Stimulated activated CD4-positive, alpha-beta T cell treated with anti-CD3 and anti-CD28 coated beads, Interleukin-1b, Interleukin-23, amount 100 ng/mL, for 1 hour (primary cell): ENCODE measurements at regions not wholly inside any gene's neighbourhood (a gene's known extent, or its start where the extent isn't known, plus 50 kb on each side); places are given as distances from the start of the nearest gene placed in this dataset.
"Not testable (repeated sequence)": the region's sequence is repeated elsewhere in the genome, so short reads cannot be mapped to it uniquely, and the experiment has no call there.

Source experiments
- DNase-seq, 2 donors: peaks; one replicate each; pipeline ENCODE4 v3.0.0-alpha.2; 2020; ENCODE audit warnings: low read depth in 2 of 2

DNA sequence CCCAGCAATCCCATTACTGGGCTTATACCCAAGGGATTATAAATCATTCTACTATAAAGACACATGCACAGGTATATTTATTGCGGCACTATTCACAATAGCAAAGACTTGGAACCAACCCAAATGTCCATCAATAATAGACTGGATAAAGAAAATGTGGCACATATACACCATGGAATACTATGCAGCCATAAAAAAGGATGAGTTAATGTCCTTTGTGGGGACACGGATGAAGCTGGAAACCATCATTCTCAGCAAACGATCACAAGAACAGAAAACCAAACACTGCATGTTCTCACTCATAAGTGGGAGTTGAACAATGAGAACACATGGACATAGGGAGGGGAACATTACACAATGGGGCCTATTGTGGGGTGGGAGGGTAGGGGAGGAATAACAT, 224.4 kb upstream of the SERP2 start:
- DNase-seq, result not testable (repeated sequence)

GRCh38 chr13:44149821-44150220, 223.8 kb upstream of the SERP2 start:
- no peak for DNase-seq

GRCh38 chr13:44151474-44151873, 222.2 kb upstream of the SERP2 start:
- no peak for DNase-seq

GRCh38 chr13:44153496-44153895, 220.1 kb upstream of the SERP2 start:
- no peak for DNase-seq

GRCh38 chr13:44155422-44156293, 218.0 kb upstream of the SERP2 start:
- DNase-seq, result no peak

DNA sequence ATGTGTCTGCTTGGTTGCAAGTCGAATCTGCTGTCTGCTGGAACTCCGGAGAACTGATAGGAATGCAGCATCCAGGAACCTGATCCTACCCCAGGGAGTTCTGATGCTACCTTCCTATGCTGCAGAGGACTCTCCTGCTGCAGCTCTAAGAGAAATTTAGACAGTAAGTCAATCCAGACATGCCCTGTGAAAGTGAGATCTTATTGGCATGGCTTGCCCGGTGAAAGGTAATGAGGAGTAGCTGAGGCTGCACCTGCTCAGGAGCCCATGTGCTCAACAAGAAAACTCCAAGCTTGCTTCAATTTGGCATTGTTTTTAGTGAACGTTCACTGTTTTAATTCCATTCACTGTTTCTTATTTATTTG, 217.3 kb upstream of the SERP2 start:
- DNase-seq, result no peak

DNA sequence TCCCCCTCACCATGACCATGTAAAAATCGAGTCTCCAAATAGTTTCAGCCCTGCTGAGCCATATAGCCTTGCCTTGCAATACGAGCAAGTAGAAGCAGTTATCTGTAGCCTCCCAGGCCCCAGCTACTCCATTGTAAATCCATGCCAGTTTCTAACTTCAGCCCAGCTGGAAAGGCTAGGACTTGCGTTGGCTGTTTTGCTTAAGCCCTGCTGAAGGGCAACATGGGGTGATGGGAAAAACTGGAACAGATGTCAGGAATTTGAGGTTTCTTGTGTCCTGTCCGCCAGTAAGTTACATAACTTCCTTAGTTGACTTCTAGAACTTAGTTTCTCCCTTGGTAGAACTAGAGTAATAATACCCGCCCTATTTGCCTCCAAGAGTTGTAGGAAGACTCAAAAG, 216.0 kb upstream of the SERP2 start:
- no peak for DNase-seq

- DNase-seq, result no peak
These were observed 215.5 kb upstream of the SERP2 start for GRCh38 chr13:44158098-44158521.

DNA sequence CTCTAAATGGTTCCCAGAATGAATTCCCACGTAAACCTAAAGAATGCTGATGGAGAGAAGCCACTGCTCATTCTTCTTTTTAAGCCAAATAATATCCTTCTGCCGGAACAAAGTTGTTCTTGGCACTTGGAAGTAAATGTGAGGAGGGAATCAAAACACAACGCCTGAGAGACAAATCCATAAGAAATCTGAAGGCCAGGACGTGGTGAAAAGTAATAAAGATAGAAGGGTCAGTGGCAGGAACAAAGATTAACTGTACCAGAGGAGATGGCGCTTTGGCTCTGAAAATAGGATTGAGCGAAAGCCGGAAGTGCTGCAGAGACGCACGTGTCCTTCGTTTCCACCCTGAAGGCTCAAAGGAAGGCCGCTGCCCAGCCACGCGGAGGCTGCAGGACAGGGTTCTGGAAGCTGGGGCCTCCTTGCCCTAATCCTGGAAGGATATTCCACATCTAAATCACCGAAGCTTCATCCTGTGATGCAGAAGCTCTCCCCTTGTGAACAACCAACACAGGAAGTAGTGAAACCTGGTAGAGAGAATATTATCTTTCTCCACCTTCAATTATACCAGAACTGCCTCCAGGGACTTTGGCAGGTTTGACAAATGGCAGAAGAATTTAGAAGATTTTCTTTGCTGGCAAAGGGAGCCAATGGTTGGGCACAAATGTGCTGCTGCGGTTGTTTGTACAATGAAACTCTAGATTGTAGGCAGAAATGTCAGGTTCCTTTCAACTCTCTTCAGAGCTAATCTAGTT, 214.6 kb upstream of the SERP2 start:
- DNase-seq, result no peak

- no peak for DNase-seq
These were observed 213.9 kb upstream of the SERP2 start for GRCh38 chr13:44159633-44160279.

- DNase-seq, result no peak
These were observed 212.9 kb upstream of the SERP2 start for GRCh38 chr13:44160591-44161191.

- DNase-seq, result no peak
These were observed 210.5 kb upstream of the SERP2 start for GRCh38 chr13:44163108-44163507.

DNA sequence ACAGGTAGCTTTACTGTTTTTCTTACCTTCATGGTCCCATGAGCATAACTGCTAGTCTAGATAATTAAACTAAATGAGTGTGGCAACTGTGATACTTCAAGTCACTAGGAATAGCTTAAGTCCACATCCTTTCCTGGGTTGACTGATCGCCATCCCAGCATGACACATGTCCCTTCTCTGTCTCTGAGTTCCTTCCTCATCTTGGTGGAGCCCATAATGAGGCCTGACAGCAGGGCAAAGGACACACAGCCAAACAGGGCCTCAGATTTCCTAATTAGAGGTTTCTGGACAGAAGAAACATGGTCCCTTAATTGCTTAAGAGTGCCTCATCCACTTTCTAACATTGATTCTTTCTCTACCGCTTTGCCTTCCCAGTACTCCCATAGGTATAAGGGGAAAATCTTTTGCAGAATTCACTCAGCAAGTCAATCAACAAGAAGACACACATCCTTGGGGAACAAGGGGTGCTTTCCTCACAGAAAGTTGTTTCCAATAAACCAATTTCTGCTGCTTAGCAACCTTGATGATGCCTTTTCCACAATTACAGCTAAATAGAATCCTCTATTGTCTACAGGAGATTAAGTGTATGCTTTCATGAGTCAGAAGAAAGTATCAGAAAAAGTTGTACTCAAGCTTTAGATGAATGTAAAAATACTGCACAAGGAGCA, 208.3 kb upstream of the SERP2 start:
- no peak for DNase-seq

- no peak for DNase-seq
These were observed 207.6 kb upstream of the SERP2 start for GRCh38 chr13:44165889-44166496.

DNA sequence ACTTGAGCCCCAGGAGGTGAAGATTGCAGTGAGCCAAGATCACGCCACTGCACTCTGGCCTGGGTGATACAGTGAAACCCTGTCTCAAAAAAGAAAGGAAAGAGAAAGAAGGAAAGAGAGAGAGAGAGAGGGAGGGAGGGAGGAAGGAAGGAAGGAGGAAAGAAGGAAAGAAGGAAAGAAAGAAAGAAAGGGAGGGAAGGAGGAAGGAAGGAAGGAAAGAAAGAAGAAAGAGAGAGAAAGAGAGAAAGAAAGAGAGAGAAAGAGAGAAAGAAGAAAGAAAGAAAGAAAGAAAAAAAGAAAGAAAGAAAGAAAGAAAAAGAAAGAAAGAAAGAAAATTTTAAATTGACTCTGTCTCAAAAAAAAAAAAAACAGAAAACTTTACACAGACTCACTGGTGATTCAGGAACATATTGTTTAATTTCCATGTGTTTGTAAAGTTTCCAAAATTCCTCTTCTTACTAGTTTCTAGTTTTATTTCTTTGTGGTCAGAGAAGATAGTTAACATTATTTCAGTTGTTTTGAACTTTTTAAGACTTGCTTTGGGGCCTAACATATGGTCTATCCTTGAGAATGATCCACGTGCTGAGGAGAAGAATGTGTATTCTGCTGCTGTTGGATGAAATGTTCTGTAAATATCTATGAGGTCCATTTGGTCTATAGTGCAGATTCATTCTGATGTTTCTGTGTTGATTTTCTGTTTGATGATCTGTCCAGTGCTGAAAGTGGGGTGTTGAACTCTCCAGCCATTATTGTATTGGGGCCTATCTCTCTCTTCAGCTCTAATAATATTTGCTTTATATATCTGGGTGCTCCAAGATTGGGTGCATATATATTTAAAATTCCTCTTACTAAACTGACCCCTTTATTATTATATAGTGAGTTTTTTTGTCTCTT, 204.4 kb upstream of the SERP2 start:
- DNase-seq, result no peak

DNA sequence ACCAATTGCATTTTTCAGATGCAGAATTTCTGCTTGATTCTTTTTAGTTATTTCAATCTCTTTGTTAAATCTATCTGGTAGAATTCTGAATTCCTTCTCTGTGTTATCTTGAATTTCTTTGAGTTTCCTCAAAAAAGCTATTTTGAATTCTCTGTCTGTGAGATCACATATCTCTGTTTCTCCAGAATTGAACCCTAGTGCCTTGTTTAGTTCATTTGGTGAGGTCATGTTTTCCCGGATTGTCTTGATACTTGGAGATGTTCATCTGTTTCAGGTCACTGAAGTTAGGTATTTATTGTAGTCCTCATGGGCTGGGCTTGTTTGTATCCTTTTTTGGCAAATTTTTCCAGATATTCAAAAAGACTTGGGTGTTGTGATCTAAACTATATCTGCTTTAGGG, 202.9 kb upstream of the SERP2 start:
- no peak for DNase-seq

DNA sequence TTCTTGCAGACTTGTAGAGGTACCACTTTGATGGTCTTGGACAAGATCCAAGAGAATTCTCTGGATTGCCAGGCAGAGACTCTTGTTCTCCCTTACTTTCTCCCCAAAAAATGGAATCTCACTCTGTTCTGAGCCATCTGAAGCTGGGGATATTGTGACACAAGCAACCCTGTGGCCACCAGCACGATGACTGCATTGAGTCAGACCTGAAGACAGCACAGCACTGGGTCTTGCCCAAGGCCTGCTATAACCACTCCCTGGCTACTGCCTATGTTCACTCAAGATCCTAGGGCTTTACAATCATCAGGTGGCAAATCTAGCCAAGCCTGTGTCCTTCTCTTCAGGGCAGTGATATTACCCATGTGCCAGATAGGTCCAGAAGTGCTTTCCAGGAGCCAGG, 202.5 kb upstream of the SERP2 start:
- DNase-seq, result no peak

GRCh38 chr13:44171861-44172260, 201.8 kb upstream of the SERP2 start:
- DNase-seq, result no peak

GRCh38 chr13:44172281-44172810, 201.3 kb upstream of the SERP2 start:
- no peak for DNase-seq
